GM12892 (cell line): ENCODE measurements at regions not wholly inside any gene's neighbourhood (a gene's known extent, or its start where the extent isn't known, plus 50 kb on each side); places are given as distances from the start of the nearest gene placed in this dataset.

Source experiments
- POLR2A ChIP-seq: IDR thresholded peaks from 2 replicates; pipeline ENCODE4 v1.6.1; 2011; ENCODE audit warnings: low read depth, low read length, control low read depth
- POLR2AphosphoS5 ChIP-seq: IDR thresholded peaks from 2 replicates; pipeline ENCODE4 v1.6.1; 2011; ENCODE audit warnings: low read depth, low read length, control low read depth

- TF ChIP-seq POLR2A, result no peak
- no peak for TF ChIP-seq POLR2AphosphoS5
These were observed 1237.0 kb upstream of the PCDH9 start for GRCh38 chr13:68467160-68467559.
